22Rv1 (cell line): ENCODE measurements at regions not wholly inside any gene's neighbourhood (a gene's known extent, or its start where the extent isn't known, plus 50 kb on each side); places are given as distances from the start of the nearest gene placed in this dataset.

Experiments
- ZFX ChIP-seq: fragments of 450-650 bp; IDR thresholded peaks from 2 replicates; pipeline ENCODE4 v1.6.1; 2017; ENCODE audit warnings: antibody characterized with exemption, borderline replicate concordance
- TF ChIP-seq, protein P1 (sequence below): fragments of 450-650 bp; IDR thresholded peaks from 2 replicates; pipeline ENCODE4 v1.5.1; 2017; ENCODE audit warnings: mild to moderate bottlenecking

DNA sequence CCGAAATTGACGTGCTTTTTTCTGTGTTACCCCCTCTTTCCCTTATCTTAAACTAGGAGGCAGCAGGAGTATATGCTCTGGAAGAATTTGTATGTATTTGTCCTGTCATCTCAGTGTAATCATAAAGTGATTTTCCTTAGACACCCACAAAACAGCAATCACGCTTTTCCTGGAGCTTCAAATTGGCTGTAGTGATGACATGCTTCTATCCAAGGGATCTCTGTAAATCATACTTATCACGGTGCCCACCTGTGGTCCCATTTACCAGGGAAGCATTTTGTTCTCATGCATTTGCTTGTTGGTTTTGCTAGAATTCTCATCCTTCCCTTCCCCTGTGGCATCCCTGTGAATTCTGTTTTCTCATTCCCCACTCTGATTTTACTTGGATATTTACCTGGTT lies 220.8 kb upstream of the THUMPD2 start:
- TF ChIP-seq, protein P1, sequence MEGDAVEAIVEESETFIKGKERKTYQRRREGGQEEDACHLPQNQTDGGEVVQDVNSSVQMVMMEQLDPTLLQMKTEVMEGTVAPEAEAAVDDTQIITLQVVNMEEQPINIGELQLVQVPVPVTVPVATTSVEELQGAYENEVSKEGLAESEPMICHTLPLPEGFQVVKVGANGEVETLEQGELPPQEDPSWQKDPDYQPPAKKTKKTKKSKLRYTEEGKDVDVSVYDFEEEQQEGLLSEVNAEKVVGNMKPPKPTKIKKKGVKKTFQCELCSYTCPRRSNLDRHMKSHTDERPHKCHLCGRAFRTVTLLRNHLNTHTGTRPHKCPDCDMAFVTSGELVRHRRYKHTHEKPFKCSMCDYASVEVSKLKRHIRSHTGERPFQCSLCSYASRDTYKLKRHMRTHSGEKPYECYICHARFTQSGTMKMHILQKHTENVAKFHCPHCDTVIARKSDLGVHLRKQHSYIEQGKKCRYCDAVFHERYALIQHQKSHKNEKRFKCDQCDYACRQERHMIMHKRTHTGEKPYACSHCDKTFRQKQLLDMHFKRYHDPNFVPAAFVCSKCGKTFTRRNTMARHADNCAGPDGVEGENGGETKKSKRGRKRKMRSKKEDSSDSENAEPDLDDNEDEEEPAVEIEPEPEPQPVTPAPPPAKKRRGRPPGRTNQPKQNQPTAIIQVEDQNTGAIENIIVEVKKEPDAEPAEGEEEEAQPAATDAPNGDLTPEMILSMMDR = no peak
- no peak for TF ChIP-seq ZFX
